Lung (tissue), 11 donors: ENCODE measurements at regions not wholly inside any gene's neighbourhood (a gene's known extent, or its start where the extent isn't known, plus 50 kb on each side); places are given as distances from the start of the nearest gene placed in this dataset.

ENCODE experiments used
- ATAC-seq: fragments of 200-7000 bp; cut with Tn5 transposase; one replicate; pipeline ENCODE4 v1.9.1; 2020; ENCODE audit warnings: moderate number of reproducible peaks; ENCODE audit not compliant: insufficient read depth, low FRiP score
- DNase-seq, 3 donors: peaks; one replicate each; pipeline ENCODE4 v3.0.0-alpha.2; 2013 to 2017
- H3K27ac ChIP-seq, 2 donors: one replicate each; pipeline ENCODE4 v1.5.1; 2013; ENCODE audit warnings: mild to moderate bottlenecking in 2 of 2, moderate library complexity in 2 of 2, control low read depth in 1 of 2, inconsistent platforms in 1 of 2, low read depth in 1 of 2, low read length in 1 of 2
- H3K27me3 ChIP-seq, 3 donors: one replicate each; pipeline ENCODE4 v1.5.1; 2013; ENCODE audit warnings: low read length in 2 of 3; ENCODE audit not compliant: control insufficient read depth in 3 of 3, insufficient read depth in 3 of 3
- H3K36me3 ChIP-seq, 4 donors: one replicate each; pipeline ENCODE4 v1.5.1; 2013; ENCODE audit warnings: low read length in 4 of 4, mild to moderate bottlenecking in 1 of 4, moderate library complexity in 1 of 4; ENCODE audit not compliant: control insufficient read depth in 4 of 4, insufficient read depth in 4 of 4
- H3K4me1 ChIP-seq, 5 donors: one replicate each; pipeline ENCODE4 v1.5.1; 2013; ENCODE audit warnings: low read length in 5 of 5, mild to moderate bottlenecking in 2 of 5, moderate library complexity in 1 of 5; ENCODE audit not compliant: control insufficient read depth in 5 of 5, insufficient read depth in 5 of 5
- H3K4me3 ChIP-seq: one replicate; pipeline ENCODE4 v1.5.1; 2013; ENCODE audit warnings: mild to moderate bottlenecking, control low read depth, moderate library complexity
- H3K9ac ChIP-seq, 2 donors: one replicate each; pipeline ENCODE4 v1.5.1; 2013; ENCODE audit warnings: low read length in 2 of 2, control low read depth in 1 of 2; ENCODE audit not compliant: insufficient read depth in 1 of 2
- H3K9me3 ChIP-seq, 4 donors: one replicate each; pipeline ENCODE4 v1.5.1; 2013; ENCODE audit warnings: low read length in 3 of 4, mild to moderate bottlenecking in 1 of 4, moderate library complexity in 1 of 4; ENCODE audit not compliant: control insufficient read depth in 4 of 4, insufficient read depth in 3 of 4
- WGBS, 2 donors: extraction: QIAGEN DNeasy Blood & Tissue Kit; methylation state at CpG; one replicate each; pipeline ENCODE4 v1.1.7; 2013; 5-methylcytosine and 5-hydroxymethylcytosine counted together
- TF ChIP-seq, protein P1 (sequence below): IDR thresholded peaks from 2 replicates; pipeline ENCODE4 v1.5.1; 2012; ENCODE audit warnings: mild to moderate bottlenecking; ENCODE audit errors: control extremely low read depth, extremely low read depth
- donor health status: control.
- donor health status: control.
- donor health status: Bipolar disorder and iron deficiency.
- donor health status: healthy.
- donor health status: DM: yes; HTN: yes; CAD: no.

DNA sequence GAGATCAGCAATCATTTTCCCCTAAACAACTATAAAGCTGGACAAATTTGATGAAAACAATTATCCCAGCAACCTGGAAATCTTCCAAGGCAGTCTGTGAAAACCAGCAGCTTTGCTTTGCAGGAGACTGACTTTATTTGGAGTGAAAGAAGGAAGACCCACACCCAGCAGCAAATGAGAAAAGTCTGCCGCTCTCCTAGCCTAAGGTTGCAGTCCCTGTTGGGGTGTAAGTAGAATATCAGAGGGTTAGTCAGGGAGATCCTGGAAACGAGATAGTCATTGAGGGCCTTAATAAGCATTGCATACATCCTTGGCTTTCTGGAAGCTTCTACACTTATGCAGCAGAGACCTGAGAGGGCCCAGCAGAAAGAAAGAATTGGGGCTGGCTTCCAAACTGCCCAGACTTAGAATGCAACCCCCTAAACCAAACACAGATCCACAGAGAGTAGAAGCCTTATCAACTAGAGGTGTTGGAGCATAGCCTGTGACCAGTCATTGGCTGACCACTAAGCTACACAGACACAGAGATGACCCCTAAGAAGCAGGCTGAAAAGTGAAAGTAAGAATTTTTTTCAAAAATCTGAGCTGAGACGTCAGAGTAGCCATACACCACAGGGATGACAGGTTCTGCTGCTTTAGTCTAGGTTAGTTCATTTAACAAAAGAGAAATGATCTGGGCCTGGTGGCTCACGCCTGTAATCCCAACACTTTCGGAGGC lies 98.3 kb downstream of the LYPLAL1 start:
- Histone ChIP-seq H3K4me3 (no peak overlapping the region), H3K4me1 (peaks cover 0 to 16% (median 0%) of the 10 kb centered on the region in 5 donors), H3K9me3 (no peaks in the 10 kb centered on the region), H3K27me3 (no peaks in the 10 kb centered on the region), H3K9ac (peak overlapping the region in 1 of 2 donors; percentile 66), H3K27ac (no peak overlapping the region), H3K36me3 (no peaks in the 10 kb centered on the region)
- WGBS, 2 donors = 70 to 89% methylated on average over 5 of the region's 5 CpGs
- TF ChIP-seq, protein P1, sequence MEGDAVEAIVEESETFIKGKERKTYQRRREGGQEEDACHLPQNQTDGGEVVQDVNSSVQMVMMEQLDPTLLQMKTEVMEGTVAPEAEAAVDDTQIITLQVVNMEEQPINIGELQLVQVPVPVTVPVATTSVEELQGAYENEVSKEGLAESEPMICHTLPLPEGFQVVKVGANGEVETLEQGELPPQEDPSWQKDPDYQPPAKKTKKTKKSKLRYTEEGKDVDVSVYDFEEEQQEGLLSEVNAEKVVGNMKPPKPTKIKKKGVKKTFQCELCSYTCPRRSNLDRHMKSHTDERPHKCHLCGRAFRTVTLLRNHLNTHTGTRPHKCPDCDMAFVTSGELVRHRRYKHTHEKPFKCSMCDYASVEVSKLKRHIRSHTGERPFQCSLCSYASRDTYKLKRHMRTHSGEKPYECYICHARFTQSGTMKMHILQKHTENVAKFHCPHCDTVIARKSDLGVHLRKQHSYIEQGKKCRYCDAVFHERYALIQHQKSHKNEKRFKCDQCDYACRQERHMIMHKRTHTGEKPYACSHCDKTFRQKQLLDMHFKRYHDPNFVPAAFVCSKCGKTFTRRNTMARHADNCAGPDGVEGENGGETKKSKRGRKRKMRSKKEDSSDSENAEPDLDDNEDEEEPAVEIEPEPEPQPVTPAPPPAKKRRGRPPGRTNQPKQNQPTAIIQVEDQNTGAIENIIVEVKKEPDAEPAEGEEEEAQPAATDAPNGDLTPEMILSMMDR = no peak
- ATAC-seq (peak; percentile 31), DNase-seq (peak; percentile 20 to 72 (median 68))

DNA sequence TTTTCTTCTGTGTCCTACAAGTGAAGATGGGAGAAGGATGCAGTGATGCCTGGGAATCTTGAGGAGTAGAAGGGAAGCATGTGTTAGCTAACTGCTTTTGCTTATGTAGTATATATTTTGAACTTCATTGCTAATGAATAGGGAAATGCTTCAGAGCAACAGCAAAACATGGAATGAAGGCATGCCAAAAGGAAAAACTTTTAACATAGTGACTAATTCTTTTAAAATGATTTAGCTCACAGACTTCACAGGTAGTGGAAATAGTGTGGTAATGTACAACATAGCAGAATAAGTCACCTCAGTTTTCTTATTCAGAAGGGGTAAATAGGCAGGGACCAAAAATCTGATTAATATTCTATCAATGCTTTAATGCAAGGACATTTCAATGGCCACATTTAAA lies 95.5 kb downstream of the LYPLAL1 start:
- TF ChIP-seq, protein P1 = no peak
- ATAC-seq = no peak

DNA sequence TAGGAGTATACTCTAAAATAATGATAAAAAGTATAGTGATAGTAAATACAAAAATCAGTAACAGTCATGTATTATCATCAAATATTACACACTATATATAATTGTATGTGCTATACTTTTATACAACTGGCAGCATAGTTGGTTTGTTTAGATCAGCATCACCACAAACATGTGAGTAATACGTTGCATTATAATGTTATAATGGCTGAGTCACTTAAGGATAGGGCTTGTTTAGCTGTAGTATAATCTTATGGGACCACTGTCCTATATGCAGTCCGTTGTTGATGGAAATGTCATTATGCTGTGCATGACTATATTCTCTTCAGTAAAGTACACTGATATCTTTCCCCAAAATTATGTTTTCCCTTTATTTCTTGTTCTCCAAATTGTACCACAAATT lies 92.8 kb downstream of the LYPLAL1 start:
- Histone ChIP-seq H3K9ac (no peak overlapping the region), H3K4me3 (no peak overlapping the region), H3K27me3 (no peaks in the 10 kb centered on the region), H3K27ac (no peak overlapping the region), H3K9me3 (peaks cover 0 to 6% (median 2%) of the 10 kb centered on the region in 4 donors), H3K36me3 (no peaks in the 10 kb centered on the region), H3K4me1 (peaks cover 0 to 5% (median 0%) of the 10 kb centered on the region in 5 donors)
- DNase-seq (no peak), ATAC-seq (no peak)
- TF ChIP-seq, protein P1 = no peak
- WGBS, 2 donors = 89 to 94% methylated on average over 2 of the region's 2 CpGs

More for the DNA sequence above, 95.5 kb downstream of the LYPLAL1 start:
- Histone ChIP-seq H3K36me3 (no peaks in the 10 kb centered on the region), H3K27me3 (no peaks in the 10 kb centered on the region), H3K4me3 (no peak overlapping the region), H3K4me1 (peaks cover 0 to 16% (median 5%) of the 10 kb centered on the region in 5 donors), H3K27ac (no peak overlapping the region), H3K9ac (no peak overlapping the region), H3K9me3 (no peaks in the 10 kb centered on the region)
- no peak for DNase-seq
